T47D (cell line): ENCODE measurements at regions not wholly inside any gene's neighbourhood (a gene's known extent, or its start where the extent isn't known, plus 50 kb on each side); places are given as distances from the start of the nearest gene placed in this dataset.
"Not testable (repeated sequence)": the region's sequence is repeated elsewhere in the genome, so short reads cannot be mapped to it uniquely, and the experiment has no call there.

Source experiments
- DNase-seq, 2 experiments: peaks; one replicate each; pipeline versions ENCODE4 v3.0.0 to v3.0.0-alpha.2; 2011 to 2012; ENCODE audit warnings: low read depth in 1 of 2, low spot score in 1 of 2
- JUND ChIP-seq: IDR thresholded peaks from 2 replicates; pipeline ENCODE4 v1.6.1; 2012; ENCODE audit warnings: low read depth
- in situ Hi-C: cut with HindIII; loops from 2 replicates; pipeline ENCODE4 v1.10.0; 2016; ENCODE audit warnings: low sequenced_read_pairs, low pct_unique_long_range_greater_than_20kb

DNA sequence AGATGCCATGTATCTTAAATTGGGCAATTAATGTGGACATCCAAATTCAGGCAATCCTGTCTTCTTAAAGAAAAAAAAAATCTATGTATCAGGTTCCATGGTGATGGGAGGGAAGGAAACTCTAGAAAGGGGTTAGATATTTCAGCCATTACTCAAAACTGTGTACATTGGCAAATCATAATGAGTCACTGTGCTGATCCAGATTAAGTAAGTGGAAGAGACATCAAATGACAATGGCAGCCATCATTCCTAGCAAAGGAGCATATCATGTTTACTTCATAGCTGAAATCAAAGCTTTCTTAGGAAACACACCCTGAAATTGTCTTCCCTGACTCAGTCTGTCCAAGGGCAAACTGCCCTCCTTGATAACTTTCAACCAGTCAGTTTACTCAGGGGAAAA lies 713.3 kb upstream of the GBE1 start:
- DNase-seq = no peak
- no peak for TF ChIP-seq JUND
- in situ Hi-C loops = no loop called here

DNA sequence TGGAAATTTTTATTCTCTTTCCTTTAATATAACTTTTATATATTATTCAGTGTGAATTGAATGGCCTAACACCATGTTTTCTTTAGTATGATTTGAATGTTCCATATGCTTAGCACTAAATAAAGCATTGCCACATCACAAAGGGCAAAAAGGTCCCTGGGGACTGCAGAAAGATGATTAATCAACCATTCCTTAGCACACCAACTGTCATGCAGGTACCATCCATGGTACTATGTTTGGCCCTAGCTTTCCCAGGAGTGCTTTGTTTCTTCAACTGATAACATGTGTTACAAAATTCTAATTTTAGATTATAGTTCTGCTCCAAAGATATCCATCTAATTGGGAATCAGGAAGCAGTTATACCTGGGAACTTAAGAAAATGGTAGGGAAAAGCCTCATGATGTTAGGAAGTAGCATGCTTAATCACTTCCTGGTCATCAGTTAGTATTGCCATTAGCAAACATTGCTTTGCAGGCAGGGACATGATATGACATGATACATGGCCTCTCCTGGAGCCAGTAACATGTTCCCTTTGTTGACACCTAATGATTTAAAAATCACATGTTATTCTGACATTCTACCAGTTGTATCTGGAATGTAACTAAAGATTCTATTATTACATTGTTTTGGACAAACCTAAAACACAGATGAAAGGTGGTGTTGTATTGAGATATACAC lies 712.6 kb upstream of the GBE1 start:
- DNase-seq = no peak
- no peak for TF ChIP-seq JUND
- in situ Hi-C loops = no loop called here

DNA sequence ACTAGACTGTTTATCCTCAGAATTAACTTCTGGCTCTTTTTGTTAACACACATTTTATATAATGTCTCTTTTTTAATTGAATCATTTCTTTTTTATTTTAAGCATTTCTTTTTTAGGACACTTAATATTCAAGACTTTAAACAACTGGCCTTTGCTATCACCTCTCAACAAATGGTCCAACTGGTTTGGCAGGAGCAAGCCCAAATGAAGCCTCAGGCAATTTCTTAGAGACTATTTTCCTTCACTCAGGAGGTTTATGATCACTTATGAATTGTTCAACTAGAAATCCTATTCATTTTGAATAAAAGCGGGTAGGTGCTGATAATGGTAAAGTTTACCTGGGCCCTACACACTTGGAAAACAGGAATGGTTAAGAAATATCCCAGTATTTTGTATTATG lies 705.6 kb upstream of the GBE1 start:
- peak in 1 of 2 experiments; percentile 40 for DNase-seq
- TF ChIP-seq JUND = no peak
- in situ Hi-C loops = no loop called here

DNA sequence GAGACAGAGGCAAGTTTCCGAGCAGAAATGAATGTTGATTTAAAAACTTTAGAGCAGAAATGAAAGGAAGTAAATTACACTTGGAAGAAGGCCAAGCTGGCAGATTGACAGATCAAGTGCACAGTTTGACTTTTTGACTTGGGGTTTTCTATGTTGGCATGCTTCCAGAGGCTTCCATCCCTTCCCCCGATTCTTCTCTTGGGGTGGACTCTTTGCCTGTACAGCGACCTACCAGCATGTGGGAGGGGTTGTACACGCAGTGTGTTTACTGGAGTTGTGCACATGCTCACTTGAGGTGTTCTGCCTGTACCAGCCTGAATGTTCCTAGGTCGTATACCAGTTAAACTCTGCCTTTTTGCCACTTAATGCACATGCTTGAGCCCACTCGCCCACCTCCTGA lies 701.5 kb upstream of the GBE1 start:
- no peak for TF ChIP-seq JUND
- in situ Hi-C loops = no loop called here
- peak in 1 of 2 experiments; percentile 7 for DNase-seq

DNA sequence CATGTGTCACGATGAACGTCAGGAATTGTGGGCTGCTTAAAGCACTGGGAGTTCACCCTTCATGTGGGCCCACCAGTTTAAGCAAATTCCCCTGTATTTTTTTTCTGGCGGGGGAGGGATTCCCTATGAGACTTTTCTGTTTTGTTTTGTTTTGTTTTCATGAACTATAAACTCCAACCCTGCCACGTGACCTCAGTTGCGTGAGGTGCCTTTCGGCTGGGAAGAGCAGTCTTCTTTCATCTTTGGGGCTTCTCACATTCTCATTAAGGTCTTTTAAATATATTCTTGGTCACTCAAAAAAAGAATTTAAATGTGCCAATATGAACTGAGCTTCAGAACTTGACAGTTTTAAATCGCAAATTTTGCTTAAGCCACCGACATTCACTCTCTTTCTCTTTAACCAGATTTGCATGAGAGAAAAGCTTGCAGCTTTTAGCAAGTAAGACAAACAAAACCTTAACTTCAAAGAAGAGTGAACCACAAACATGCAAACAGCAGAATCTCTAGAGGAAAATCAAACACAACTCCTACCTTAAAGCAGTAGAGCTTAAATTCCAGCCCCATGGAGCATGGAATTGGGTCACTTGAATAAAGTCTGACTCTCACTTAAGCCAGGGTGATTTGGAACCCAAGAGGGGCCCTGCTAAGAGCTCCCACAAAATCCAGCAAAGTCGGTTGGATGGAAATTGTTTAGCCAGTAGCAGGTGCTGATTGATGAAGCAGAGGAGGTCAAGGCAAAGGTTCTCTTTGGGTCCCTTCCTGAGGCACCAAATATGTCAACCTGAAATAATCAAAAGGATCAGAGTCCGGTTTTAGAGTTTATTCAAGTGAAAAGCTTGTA lies 699.8 kb upstream of the GBE1 start:
- in situ Hi-C loops = no loop called here
- TF ChIP-seq JUND = no peak
- peak in 1 of 2 experiments; percentile 10 for DNase-seq

DNA sequence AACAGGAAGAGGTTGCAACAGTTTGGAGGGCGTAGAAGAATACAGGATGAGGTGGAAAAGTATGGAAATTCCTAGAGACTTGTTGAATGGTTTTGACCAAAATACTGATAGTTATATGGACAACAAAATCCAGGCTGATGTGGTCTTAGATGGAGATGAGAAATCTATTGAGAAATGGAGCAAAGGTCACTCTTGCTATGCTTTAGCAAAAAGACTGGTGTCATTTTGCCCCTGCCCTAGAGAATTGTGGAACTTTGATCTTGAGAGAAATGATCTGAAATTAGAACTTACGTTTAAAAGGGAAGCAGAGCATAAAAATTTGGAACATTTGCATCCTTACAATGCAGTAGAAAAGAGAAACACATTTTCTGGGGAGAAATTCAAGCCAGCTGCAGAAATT lies 686.9 kb upstream of the GBE1 start:
- DNase-seq = no peak
- in situ Hi-C loops = no loop called here
- TF ChIP-seq JUND = no peak

DNA sequence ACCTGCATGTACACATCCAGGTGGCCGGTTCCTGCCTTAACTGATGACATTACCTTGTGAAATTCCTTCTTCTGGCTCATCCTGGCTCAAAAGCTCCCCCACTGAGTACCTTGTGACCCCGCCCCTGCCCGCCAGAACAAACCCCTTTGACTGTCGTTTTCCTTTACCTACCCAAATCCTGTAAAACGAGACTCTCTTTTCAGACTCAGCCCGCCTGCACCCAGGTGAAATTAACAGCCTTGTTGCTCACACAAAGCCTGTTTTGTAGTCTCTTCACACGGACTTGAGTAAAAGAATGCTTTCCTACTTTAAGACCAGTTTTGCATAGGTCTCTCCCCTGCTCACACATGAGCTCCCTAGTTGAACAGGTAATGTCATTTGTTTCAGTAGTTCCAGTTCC lies 667.4 kb upstream of the GBE1 start:
- in situ Hi-C loops, DNase-seq: not testable (repeated sequence)

DNA sequence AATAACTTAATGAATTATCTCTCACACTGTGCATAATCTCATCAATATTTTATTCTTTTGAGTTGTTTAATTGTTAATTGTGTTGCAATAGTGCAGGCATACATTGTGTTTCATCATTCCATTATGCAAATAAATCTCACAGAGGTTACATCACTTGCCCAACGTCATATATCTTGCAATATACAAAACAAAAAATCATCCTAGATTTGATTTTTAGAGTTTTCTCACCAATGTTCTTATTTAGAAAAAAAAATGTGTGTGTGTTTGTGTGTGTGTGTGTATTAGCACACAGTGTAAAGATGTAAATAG lies 662.5 kb upstream of the GBE1 start:
- no peak for DNase-seq
- no peak for TF ChIP-seq JUND
- in situ Hi-C loops = no loop called here

DNA sequence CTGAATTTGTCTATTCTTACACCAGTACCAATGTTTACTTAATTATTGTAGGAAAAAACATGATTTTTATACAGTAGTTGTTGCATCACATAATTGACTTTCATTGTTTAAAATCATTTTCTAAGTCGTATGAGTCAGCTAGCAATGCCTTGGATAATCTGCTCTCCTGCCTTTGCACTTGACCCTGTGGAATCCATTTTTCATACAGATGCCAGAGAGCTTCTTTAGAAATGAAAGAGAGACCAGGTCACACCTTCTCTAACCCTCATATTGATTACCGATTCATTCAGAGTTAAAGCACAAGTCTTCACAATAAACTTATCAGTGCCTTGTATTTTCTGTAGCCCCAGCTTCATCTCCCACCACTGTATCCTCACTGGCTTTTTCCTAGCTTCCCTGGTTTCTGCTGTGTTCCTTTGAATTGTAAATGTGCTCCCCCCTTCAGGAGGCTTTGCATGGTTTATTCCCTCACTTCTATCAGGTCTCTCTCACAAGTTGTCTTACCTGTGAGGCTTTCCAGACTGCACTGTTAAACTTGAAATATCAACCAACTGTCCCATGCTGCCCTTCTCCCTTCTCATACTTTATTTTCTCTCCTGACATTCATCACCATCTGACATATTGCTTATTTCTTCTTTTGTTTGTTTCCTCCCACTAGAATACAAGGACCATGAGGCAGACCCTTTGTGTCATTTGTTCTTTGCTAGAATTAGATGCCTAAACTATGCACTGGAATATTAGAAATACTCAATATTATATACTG lies 662.0 kb upstream of the GBE1 start:
- in situ Hi-C loops = no loop called here
- no peak for DNase-seq
- no peak for TF ChIP-seq JUND

DNA sequence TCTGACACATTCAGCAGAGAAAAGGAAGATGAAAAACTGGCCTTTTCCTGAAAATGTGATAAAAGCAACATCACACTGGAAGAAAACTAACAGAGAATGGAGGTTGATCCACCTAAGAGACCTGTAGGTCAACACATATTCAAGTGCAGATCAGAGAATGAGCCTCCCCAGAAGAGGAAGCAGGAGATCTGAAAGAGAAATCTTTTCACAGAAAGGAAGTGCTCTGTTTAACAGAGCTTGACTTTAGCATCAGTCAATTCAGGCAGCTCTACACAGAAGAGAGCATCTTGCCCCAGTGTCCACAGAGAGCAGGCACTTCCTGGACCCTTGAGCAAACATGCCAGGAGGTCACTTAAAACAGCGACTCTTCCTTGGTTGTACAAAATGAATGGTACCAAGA lies 655.4 kb upstream of the GBE1 start:
- no peak for TF ChIP-seq JUND
- in situ Hi-C loops = no loop called here
- no peak for DNase-seq

DNA sequence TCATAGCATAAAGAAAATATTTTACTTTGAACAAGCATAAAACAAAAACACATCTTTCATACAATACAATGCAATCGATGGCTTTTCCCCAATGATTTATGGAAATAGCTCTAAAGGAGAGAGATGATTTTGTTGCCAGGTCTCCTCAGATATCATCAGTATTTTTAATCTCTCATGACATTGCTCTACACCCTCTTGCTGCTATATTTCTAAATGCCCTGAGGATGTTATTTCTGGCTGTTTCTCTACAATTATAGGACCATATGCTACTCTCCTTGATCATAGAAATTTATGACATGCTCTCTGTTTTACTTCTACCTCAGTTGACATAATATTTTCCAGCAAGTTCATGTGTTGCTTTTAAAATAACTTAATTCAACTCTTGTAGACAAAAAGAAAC lies 654.9 kb upstream of the GBE1 start:
- DNase-seq = no peak
- in situ Hi-C loops = no loop called here
- no peak for TF ChIP-seq JUND

DNA sequence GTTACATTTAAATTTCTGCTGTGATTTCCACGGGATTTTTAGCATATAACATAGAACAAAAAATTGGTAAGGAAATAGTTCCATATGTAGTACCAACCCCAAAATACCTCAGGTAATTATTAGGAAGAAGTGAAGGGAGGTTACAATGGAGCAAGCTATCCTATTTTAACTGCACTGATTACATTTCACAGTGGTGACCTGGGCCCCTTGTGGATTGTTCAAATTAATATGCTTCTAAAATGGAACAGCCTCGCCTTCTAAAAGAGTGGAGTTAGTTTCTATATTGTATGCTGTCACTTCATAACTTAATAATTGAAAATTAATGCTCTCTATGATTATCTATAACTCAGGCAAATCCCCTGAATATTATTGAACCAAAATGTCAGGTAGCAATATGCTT lies 651.7 kb upstream of the GBE1 start:
- TF ChIP-seq JUND = no peak
- in situ Hi-C loops = no loop called here
- no peak for DNase-seq

DNA sequence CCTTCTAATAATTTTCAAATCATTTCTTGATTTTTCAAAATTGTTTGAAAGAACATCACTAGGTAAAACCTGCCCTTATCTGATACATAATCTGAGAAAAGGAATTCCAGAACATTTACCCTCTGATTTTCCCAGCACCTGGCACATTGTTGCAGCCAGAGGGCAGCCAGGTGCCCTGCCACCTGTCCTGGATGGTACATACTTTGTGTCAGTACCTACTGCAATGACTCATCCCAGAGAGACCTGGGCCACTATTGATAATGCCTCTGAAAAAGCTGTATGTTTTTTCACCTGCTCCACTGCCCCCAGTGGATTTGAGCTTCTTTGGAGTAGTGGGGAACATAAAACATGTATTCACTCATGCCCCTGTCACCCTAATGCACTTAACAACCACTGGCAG lies 648.9 kb upstream of the GBE1 start:
- peak in 1 of 2 experiments; percentile 52 for DNase-seq
- in situ Hi-C loops = no loop called here
- no peak for TF ChIP-seq JUND
